SU-DHL-6 (cell line): ENCODE measurements at regions not wholly inside any gene's neighbourhood (a gene's known extent, or its start where the extent isn't known, plus 50 kb on each side); places are given as distances from the start of the nearest gene placed in this dataset.

Experiments
- H2AFZ ChIP-seq: fragments of 200-600 bp; sonication (generic); 2 replicates; pipeline ENCODE4 v1.6.1; 2014; ENCODE audit warnings: low read depth, mild to moderate bottlenecking, moderate library complexity, mixed read lengths, antibody characterized with exemption, low read length; ENCODE audit not compliant: severe bottlenecking
- H3F3A ChIP-seq: fragments of 200-600 bp; shearing (Covaris generic); 2 replicates; pipeline ENCODE4 v1.6.0; 2016; ENCODE audit warnings: antibody characterized with exemption, mild to moderate bottlenecking; ENCODE audit not compliant: insufficient read depth
- H3K27ac ChIP-seq: fragments of 200-600 bp; sonication (generic); 2 replicates; pipeline ENCODE4 v1.5.1; 2016; ENCODE audit warnings: low read depth, mild to moderate bottlenecking, low read length, moderate library complexity, mixed read lengths
- H3K27me3 ChIP-seq: fragments of 200-600 bp; sonication (generic), shearing (Covaris generic); 2 replicates; pipeline ENCODE4 v1.6.0; 2014; ENCODE audit warnings: mild to moderate bottlenecking, low read length
- H3K36me3 ChIP-seq: fragments of 200-600 bp; sonication (generic); 2 replicates; pipeline ENCODE4 v1.6.1; 2014; ENCODE audit warnings: mild to moderate bottlenecking, low read length, mixed read lengths
- H3K4me2 ChIP-seq: fragments of 300-600, 200-600 bp; shearing (Covaris generic), sonication (generic); 2 replicates; pipeline ENCODE4 v1.6.0; 2014; ENCODE audit warnings: low read length, low read depth, mild to moderate bottlenecking; ENCODE audit not compliant: poor library complexity, severe bottlenecking
- H3K4me3 ChIP-seq: fragments of 200-600 bp; sonication (generic); 2 replicates; pipeline ENCODE4 v1.5.1; 2014; ENCODE audit warnings: antibody characterized with exemption, low read length, mild to moderate bottlenecking, mixed read lengths; ENCODE audit not compliant: insufficient read depth, poor library complexity, severe bottlenecking
- H3K79me2 ChIP-seq: fragments of 200-600 bp; sonication (generic); 2 replicates; pipeline ENCODE4 v1.6.1; 2014; ENCODE audit warnings: mild to moderate bottlenecking, low read length, moderate library complexity; ENCODE audit not compliant: insufficient read depth
- H3K9ac ChIP-seq: fragments of 200-600 bp; sonication (generic); 2 replicates; pipeline ENCODE4 v1.7.0; 2014; ENCODE audit warnings: mild to moderate bottlenecking, low read length
- H3K9me2 ChIP-seq: fragments of 200-600 bp; sonication (generic); replicated peaks from 2 replicates; pipeline ENCODE4 v1.6.1; 2014; ENCODE audit warnings: low read length; ENCODE audit not compliant: insufficient read depth
- H3K9me3 ChIP-seq: fragments of 200-600 bp; sonication (generic); 2 replicates; pipeline ENCODE4 v1.6.1; 2014; ENCODE audit warnings: low read length, mixed read lengths; ENCODE audit not compliant: insufficient read depth
- H4K20me1 ChIP-seq: fragments of 200-600 bp; sonication (generic); 2 replicates; pipeline ENCODE4 v1.6.1; 2014; ENCODE audit warnings: low read depth, mild to moderate bottlenecking, antibody characterized with exemption, low read length, moderate library complexity, mixed read lengths
- CTCF ChIP-seq: fragments of 200-600 bp; sonication (generic); IDR thresholded peaks from one replicate; pipeline ENCODE4 v1.5.1; 2017; ENCODE audit warnings: antibody characterized with exemption, mild to moderate bottlenecking, low read length, moderate library complexity; ENCODE audit not compliant: insufficient read depth, poor library complexity, severe bottlenecking
- EZH2phosphoT487 ChIP-seq: fragments of 200-600 bp; sonication (generic), shearing (Covaris generic); conservative IDR thresholded peaks from 2 replicates; pipeline ENCODE4 v1.6.1; 2018; ENCODE audit warnings: mild to moderate bottlenecking, antibody characterized with exemption, low read length, moderate library complexity, mixed read lengths

- Histone ChIP-seq H2AFZ (no peak overlapping the region), H3K79me2 (no peaks in the 10 kb centered on the region), H3F3A (no peaks in the 10 kb centered on the region), H4K20me1 (no peaks in the 10 kb centered on the region), H3K27me3 (no peaks in the 10 kb centered on the region), H3K9me3 (no peaks in the 10 kb centered on the region), H3K9ac (no peak overlapping the region), H3K27ac (no peak overlapping the region), H3K9me2 (no peaks in the 10 kb centered on the region), H3K4me2 (no peak overlapping the region), H3K4me3 (no peak overlapping the region), H3K36me3 (no peaks in the 10 kb centered on the region)
- TF ChIP-seq EZH2phosphoT487 (no peak), CTCF (no peak)
Observed at GRCh38 chr3:31456373-31456772, 76.4 kb upstream of the STT3B start.

GRCh38 chr3:31461426-31461825, 71.3 kb upstream of the STT3B start:
- Histone ChIP-seq H4K20me1 (no peaks in the 10 kb centered on the region), H3K4me3 (no peak overlapping the region), H3K27me3 (no peaks in the 10 kb centered on the region), H3K9me2 (no peaks in the 10 kb centered on the region), H3K4me2 (no peak overlapping the region), H3K9me3 (no peaks in the 10 kb centered on the region), H3K9ac (no peak overlapping the region), H3F3A (no peaks in the 10 kb centered on the region), H3K79me2 (no peaks in the 10 kb centered on the region), H2AFZ (peak overlapping the region; percentile 52), H3K27ac (no peak overlapping the region), H3K36me3 (no peaks in the 10 kb centered on the region)
- no peak for TF ChIP-seq CTCF
- no peak for TF ChIP-seq EZH2phosphoT487

DNA sequence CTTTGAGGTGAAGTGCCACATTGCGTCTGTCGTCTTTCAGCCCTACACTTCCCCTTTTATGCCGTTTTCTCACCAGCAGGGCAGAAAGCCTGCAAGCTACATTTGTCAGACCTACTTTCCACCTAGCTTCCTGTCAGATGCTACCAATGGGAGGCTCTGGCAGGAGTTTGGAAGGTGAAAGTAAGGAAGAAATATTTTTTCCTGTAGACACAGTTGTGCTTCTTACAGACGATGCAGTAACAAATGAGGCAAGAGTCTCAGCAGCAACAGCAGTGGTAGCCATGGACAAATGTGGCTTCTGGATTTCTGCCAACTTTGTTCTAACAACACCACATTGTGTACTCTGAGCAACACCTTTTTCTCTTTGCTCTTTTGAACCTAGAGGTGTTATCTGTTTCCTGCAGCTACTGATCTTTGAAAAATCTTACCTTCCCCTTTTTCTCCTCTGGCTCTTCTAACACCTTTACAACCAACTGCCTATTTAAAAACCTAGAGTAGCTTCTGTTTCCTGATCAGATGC, 70.6 kb upstream of the STT3B start:
- no peaks in the 10 kb centered on the region for H3K27me3 ChIP-seq
- peak overlapping the region; percentile 52 for H2AFZ ChIP-seq
- no peak overlapping the region for H3K4me3 ChIP-seq
- no peaks in the 10 kb centered on the region for H3K36me3 ChIP-seq
- H3K9me2 ChIP-seq = no peaks in the 10 kb centered on the region
- H3K9me3 ChIP-seq = no peaks in the 10 kb centered on the region
- no peaks in the 10 kb centered on the region for H3F3A ChIP-seq
- H3K9ac ChIP-seq = no peak overlapping the region
- peak overlapping the region; percentile 10; the same call in 1 of the 2 replicates for H3K27ac ChIP-seq
- TF ChIP-seq EZH2phosphoT487 = no peak
- TF ChIP-seq CTCF = no peak
- peak overlapping the region; percentile 37 for H3K4me2 ChIP-seq
- H4K20me1 ChIP-seq = no peaks in the 10 kb centered on the region
- H3K79me2 ChIP-seq = no peaks in the 10 kb centered on the region

DNA sequence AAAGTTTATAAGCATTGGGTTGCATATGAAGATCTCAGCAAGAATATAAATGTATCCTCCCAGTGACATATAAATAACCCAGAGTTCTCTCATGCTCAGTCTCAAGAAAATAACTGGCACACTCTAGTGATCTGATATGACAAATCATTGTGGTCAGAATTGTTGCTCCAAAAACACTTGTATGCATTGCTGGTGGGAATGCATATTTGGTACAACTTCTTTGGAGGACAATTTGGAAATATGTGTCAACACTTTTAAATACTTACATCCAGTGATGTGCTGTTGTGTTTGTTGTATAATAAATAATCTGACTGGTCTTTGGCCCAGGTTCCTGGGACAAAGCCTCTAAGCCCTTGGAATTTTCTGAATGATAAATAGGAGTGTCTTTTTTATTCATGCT, 66.7 kb upstream of the STT3B start:
- H2AFZ ChIP-seq = no peak overlapping the region
- H3K9me2 ChIP-seq = no peaks in the 10 kb centered on the region
- no peaks in the 10 kb centered on the region for H4K20me1 ChIP-seq
- no peak overlapping the region for H3K4me3 ChIP-seq
- no peaks in the 10 kb centered on the region for H3K36me3 ChIP-seq
- no peak overlapping the region for H3K4me2 ChIP-seq
- H3K27ac ChIP-seq = no peak overlapping the region
- H3K9ac ChIP-seq = no peak overlapping the region
- H3K79me2 ChIP-seq = no peaks in the 10 kb centered on the region
- no peaks in the 10 kb centered on the region for H3F3A ChIP-seq
- no peaks in the 10 kb centered on the region for H3K27me3 ChIP-seq
- TF ChIP-seq CTCF (no peak), EZH2phosphoT487 (no peak)
- H3K9me3 ChIP-seq = no peaks in the 10 kb centered on the region
